LNCAP (cell line): ENCODE measurements at regions not wholly inside any gene's neighbourhood (a gene's known extent, or its start where the extent isn't known, plus 50 kb on each side); places are given as distances from the start of the nearest gene placed in this dataset.

Experiments
- TF ChIP-seq, protein P1 (sequence below): fragments of 450-650 bp; IDR thresholded peaks from 2 replicates; pipeline ENCODE4 v1.5.1; 2017; ENCODE audit warnings: mild to moderate bottlenecking

- TF ChIP-seq, protein P1, sequence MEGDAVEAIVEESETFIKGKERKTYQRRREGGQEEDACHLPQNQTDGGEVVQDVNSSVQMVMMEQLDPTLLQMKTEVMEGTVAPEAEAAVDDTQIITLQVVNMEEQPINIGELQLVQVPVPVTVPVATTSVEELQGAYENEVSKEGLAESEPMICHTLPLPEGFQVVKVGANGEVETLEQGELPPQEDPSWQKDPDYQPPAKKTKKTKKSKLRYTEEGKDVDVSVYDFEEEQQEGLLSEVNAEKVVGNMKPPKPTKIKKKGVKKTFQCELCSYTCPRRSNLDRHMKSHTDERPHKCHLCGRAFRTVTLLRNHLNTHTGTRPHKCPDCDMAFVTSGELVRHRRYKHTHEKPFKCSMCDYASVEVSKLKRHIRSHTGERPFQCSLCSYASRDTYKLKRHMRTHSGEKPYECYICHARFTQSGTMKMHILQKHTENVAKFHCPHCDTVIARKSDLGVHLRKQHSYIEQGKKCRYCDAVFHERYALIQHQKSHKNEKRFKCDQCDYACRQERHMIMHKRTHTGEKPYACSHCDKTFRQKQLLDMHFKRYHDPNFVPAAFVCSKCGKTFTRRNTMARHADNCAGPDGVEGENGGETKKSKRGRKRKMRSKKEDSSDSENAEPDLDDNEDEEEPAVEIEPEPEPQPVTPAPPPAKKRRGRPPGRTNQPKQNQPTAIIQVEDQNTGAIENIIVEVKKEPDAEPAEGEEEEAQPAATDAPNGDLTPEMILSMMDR, result no peak
Observed at GRCh38 chr4:112860830-112861690, 188.4 kb upstream of the ANK2 start.

GRCh38 chr4:112861691-112862674 lies 187.5 kb upstream of the ANK2 start:
- TF ChIP-seq, protein P1, result no peak

DNA sequence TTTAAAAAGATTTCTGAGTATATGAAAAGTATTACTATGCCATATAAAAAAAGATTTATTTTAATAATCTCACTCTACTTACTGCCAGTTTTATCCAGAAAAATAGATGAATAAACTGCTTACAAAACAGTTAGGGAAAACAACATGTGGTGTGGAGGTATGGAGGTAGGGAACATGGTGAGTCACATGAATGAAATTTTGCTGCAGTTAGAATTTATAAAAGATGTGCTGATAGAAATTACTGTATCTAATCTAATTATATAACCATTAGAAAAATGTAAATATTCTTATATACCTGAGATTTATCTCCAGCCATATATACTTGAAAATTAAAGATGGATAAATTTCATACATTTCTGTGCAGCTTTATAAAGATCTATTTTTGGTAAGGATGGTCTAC lies 184.0 kb upstream of the ANK2 start:
- TF ChIP-seq, protein P1, result no peak

GRCh38 chr4:112876316-112876715 lies 173.1 kb upstream of the ANK2 start:
- TF ChIP-seq, protein P1, result no peak

DNA sequence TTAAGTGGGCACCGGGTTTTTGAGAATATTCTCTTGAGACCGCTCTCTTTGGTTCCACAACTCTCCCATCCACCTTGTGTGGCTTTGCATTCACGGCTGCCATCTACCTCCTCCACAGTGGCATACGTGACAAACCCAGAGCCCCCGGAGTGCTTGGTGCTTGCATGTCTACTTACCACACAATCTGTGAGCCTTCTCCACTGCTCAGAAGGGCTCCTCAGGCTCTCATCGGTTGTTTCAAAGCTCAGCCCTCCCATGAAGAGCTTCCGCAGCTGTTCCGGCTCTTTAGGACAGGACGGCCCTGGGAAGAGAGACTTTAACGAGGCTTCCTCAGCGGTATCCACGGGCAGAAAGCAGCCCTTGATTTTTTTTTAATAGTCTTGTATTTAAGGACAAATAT lies 167.6 kb upstream of the ANK2 start:
- TF ChIP-seq, protein P1, result no peak

- TF ChIP-seq, protein P1, result no peak
Observed at GRCh38 chr4:112882286-112882685, 167.2 kb upstream of the ANK2 start.

- TF ChIP-seq, protein P1, result no peak
Observed at GRCh38 chr4:112884406-112884805, 165.0 kb upstream of the ANK2 start.
